ENCODE measurements at regions not wholly inside any gene's neighbourhood (a gene's known extent, or its start where the extent isn't known, plus 50 kb on each side); places are given as distances from the start of the nearest gene placed in this dataset.

GRCh38 chr1:29895201-29895600 is 658.9 kb downstream of the PTPRU start:
- intact Hi-C loops (cut with micrococcal nuclease), result no loop called here
- Histone ChIP-seq H2AFZ (ENCODE audit: low read depth, low read length, poor library complexity, severe bottlenecking) (no peak overlapping the region), H3K4me2 (ENCODE audit: low read length) (no peak overlapping the region), H3K9me3 (ENCODE audit: control insufficient read depth in 1 of 2, insufficient read depth in 1 of 2, low read depth in 1 of 2, low read length in 2 of 2) (no peaks in the 10 kb centered on the region), H3K4me1 (ENCODE audit: control insufficient read depth in 1 of 2, insufficient read depth in 2 of 2, low read length in 2 of 2) (no peaks in the 10 kb centered on the region), H3K79me2 (ENCODE audit: insufficient read depth, low read length) (no peaks in the 10 kb centered on the region), H3K9ac (ENCODE audit: low read length) (no peak overlapping the region), H3K27ac (ENCODE audit: low read depth, low read length) (no peak overlapping the region), H3K4me3 (replicated peaks in 1 of 2; ENCODE audit: low read depth in 1 of 2, low read length in 2 of 2) (no peak overlapping the region), H4K20me1 (ENCODE audit: insufficient read depth) (no peaks in the 10 kb centered on the region), H3K36me3 (ENCODE audit: control insufficient read depth in 1 of 2, insufficient read depth in 2 of 2, low read length in 2 of 2) (no peaks in the 10 kb centered on the region), H3K9me2 (ENCODE audit: insufficient read depth) (no peaks in the 10 kb centered on the region), H3K27me3 (ENCODE audit: insufficient read depth, low read length) (peaks cover 67% of the 10 kb centered on the region)
- ATAC-seq (no peak), DNase-seq (ENCODE audit: low read depth, low spot score) (no peak)
- TF ChIP-seq, protein P1, sequence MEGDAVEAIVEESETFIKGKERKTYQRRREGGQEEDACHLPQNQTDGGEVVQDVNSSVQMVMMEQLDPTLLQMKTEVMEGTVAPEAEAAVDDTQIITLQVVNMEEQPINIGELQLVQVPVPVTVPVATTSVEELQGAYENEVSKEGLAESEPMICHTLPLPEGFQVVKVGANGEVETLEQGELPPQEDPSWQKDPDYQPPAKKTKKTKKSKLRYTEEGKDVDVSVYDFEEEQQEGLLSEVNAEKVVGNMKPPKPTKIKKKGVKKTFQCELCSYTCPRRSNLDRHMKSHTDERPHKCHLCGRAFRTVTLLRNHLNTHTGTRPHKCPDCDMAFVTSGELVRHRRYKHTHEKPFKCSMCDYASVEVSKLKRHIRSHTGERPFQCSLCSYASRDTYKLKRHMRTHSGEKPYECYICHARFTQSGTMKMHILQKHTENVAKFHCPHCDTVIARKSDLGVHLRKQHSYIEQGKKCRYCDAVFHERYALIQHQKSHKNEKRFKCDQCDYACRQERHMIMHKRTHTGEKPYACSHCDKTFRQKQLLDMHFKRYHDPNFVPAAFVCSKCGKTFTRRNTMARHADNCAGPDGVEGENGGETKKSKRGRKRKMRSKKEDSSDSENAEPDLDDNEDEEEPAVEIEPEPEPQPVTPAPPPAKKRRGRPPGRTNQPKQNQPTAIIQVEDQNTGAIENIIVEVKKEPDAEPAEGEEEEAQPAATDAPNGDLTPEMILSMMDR (IDR thresholded peaks at IDR 0.05 in 2 of 3, conservative IDR thresholded peaks at IDR 0.05 in 1 of 3; ENCODE audit: borderline replicate concordance in 1 of 3, insufficient read depth in 1 of 3, low read depth in 2 of 3, low read length in 2 of 3), result no peak
- TF ChIP-seq ATF3 (IDR thresholded peaks at IDR 0.05), result no peak
- TF ChIP-seq FOSL1 (IDR thresholded peaks at IDR 0.05; ENCODE audit: low read depth), result no peak
- no peak for TF ChIP-seq ZNF274 (IDR thresholded peaks at IDR 0.05; ENCODE audit: low read depth, low read length)
- TF ChIP-seq EZH2phosphoT487 (IDR thresholded peaks at IDR 0.05; ENCODE audit: borderline replicate concordance), result no peak
- TF ChIP-seq SP1 (IDR thresholded peaks at IDR 0.05; ENCODE audit: low read depth), result no peak
- TF ChIP-seq ZBTB33 (IDR thresholded peaks at IDR 0.05; ENCODE audit: extremely low read depth, insufficient replicate concordance, low read length), result no peak
- TF ChIP-seq ZFX (IDR thresholded peaks at IDR 0.05), result no peak
- TF ChIP-seq, protein P2, sequence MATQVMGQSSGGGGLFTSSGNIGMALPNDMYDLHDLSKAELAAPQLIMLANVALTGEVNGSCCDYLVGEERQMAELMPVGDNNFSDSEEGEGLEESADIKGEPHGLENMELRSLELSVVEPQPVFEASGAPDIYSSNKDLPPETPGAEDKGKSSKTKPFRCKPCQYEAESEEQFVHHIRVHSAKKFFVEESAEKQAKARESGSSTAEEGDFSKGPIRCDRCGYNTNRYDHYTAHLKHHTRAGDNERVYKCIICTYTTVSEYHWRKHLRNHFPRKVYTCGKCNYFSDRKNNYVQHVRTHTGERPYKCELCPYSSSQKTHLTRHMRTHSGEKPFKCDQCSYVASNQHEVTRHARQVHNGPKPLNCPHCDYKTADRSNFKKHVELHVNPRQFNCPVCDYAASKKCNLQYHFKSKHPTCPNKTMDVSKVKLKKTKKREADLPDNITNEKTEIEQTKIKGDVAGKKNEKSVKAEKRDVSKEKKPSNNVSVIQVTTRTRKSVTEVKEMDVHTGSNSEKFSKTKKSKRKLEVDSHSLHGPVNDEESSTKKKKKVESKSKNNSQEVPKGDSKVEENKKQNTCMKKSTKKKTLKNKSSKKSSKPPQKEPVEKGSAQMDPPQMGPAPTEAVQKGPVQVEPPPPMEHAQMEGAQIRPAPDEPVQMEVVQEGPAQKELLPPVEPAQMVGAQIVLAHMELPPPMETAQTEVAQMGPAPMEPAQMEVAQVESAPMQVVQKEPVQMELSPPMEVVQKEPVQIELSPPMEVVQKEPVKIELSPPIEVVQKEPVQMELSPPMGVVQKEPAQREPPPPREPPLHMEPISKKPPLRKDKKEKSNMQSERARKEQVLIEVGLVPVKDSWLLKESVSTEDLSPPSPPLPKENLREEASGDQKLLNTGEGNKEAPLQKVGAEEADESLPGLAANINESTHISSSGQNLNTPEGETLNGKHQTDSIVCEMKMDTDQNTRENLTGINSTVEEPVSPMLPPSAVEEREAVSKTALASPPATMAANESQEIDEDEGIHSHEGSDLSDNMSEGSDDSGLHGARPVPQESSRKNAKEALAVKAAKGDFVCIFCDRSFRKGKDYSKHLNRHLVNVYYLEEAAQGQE (IDR thresholded peaks at IDR 0.05; ENCODE audit: low read depth), result no peak
- no peak for TF ChIP-seq EGR1 (IDR thresholded peaks at IDR 0.05; ENCODE audit: low read depth)
- no peak for TF ChIP-seq POLR2A (IDR thresholded peaks at IDR 0.05; ENCODE audit: borderline replicate concordance, extremely low read depth, insufficient read depth, insufficient read length)
- POLR2A ChIA-PET, result no interaction called here
- no TSS peak for BruUV-seq (replicated peaks)
- RAD21 ChIA-PET (ENCODE audit: low non-redundant PET in 1 of 2, low total read pairs in 2 of 2, uncharacterized antibody in 2 of 2, unreplicated experiment in 2 of 2), result no interaction called here
- CTCF ChIA-PET, result no interaction called here

Data from HCT116 (cell line).